Mucosa of descending colon (tissue), 3 donors: ENCODE measurements at regions not wholly inside any gene's neighbourhood (a gene's known extent, or its start where the extent isn't known, plus 50 kb on each side); places are given as distances from the start of the nearest gene placed in this dataset.

Source experiments
- ATAC-seq: fragments of 200-7000 bp; cut with Tn5 transposase; one replicate; pipeline ENCODE4 v1.9.1; 2020; ENCODE audit warnings: mild to moderate bottlenecking, moderate library complexity
- DNase-seq, 3 donors: peaks; one replicate each; pipeline ENCODE4 v3.0.0-alpha.2; 2020
- H3K36me3 ChIP-seq: fragments of 200-600 bp; one replicate; pipeline ENCODE4 v1.8.0; 2021; ENCODE audit warnings: low read depth, mild to moderate bottlenecking
- H3K4me1 ChIP-seq: fragments of 200-600 bp; one replicate; pipeline ENCODE4 v1.8.0; 2021; ENCODE audit warnings: low read depth, mild to moderate bottlenecking
- H3K4me3 ChIP-seq: fragments of 200-600 bp; one replicate; pipeline ENCODE4 v1.8.0; 2021; ENCODE audit warnings: mild to moderate bottlenecking
- H3K9me3 ChIP-seq: fragments of 200-600 bp; one replicate; pipeline ENCODE4 v1.8.0; 2021; ENCODE audit warnings: mild to moderate bottlenecking
- intact Hi-C, 2 donors: fragments of 100-400 bp; cut with DNase I in 1 of 2; cut with micrococcal nuclease in 1 of 2; formaldehyde crosslinking; loops; one replicate each; pipeline versions ENCODE4 v1.11.0 to v1.11.1; 2022; cut with DNase I, micrococcal nuclease
- TF ChIP-seq, protein P1 (sequence below): fragments of 200-600 bp; IDR thresholded peaks from one replicate; pipeline ENCODE4 v1.8.0; 2022; ENCODE audit warnings: antibody characterized with exemption, mild to moderate bottlenecking
- donor health status: DM: no; HTN: no; CAD: no; lungs with moderate emphysema.
- donor health status: DM: no; HTN: no; CAD: no.
- donor health status: DM: no; HTN: yes; CAD: no.

DNA sequence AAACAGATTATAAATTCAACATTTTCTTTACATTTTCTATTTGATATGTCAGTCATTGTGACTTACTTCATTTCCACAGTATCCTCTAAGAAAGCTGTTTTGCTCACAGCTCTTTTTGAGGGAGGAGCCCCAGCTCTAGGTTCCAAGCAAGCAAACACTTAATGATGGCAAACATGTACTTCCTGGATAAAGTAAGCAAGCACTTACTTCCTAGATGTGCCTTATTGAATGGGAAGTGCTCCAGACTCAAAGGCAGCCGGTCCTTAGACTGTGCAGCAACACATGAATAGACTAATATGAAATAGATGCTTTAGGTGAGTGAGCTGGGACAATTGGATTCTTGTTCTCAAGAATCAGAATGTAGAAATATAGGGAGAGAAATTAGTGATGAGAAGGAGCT is 2149.8 kb upstream of the PIK3C3 start:
- ATAC-seq (no peak), DNase-seq (no peak)
- Histone ChIP-seq H3K36me3 (no peaks in the 10 kb centered on the region), H3K9me3 (no peaks in the 10 kb centered on the region), H3K4me3 (no peak overlapping the region), H3K4me1 (no peaks in the 10 kb centered on the region)
- TF ChIP-seq, protein P1, sequence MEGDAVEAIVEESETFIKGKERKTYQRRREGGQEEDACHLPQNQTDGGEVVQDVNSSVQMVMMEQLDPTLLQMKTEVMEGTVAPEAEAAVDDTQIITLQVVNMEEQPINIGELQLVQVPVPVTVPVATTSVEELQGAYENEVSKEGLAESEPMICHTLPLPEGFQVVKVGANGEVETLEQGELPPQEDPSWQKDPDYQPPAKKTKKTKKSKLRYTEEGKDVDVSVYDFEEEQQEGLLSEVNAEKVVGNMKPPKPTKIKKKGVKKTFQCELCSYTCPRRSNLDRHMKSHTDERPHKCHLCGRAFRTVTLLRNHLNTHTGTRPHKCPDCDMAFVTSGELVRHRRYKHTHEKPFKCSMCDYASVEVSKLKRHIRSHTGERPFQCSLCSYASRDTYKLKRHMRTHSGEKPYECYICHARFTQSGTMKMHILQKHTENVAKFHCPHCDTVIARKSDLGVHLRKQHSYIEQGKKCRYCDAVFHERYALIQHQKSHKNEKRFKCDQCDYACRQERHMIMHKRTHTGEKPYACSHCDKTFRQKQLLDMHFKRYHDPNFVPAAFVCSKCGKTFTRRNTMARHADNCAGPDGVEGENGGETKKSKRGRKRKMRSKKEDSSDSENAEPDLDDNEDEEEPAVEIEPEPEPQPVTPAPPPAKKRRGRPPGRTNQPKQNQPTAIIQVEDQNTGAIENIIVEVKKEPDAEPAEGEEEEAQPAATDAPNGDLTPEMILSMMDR: no peak
- intact Hi-C loops: no loop called here

DNA sequence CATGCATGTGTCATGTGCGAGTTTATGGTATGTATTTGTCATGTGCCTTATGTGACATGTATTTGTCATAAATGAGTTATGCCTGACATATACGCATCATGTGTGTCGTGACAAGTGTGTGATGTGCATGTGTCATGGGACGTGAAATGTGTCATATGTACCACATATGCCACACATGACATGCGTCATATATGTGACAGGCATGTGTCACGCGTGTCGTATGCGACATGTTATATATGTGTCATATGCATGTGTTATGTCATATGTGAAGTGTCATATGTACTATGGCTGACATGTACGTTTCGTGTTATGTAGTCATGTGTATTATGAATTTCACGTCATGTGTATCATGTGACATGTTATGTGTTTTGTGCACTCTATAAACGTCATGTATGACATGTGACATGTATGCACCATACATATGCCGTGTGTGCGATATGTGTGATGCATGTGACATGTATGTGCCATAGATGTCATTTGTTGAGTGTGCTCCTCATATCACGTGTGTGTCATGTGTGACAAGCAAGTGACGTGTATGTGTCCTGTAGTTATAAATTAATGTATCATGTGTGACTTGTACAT is 2152.3 kb upstream of the PIK3C3 start:
- Histone ChIP-seq H3K4me3 (no peak overlapping the region), H3K4me1 (no peaks in the 10 kb centered on the region), H3K36me3 (no peaks in the 10 kb centered on the region), H3K9me3 (no peaks in the 10 kb centered on the region)
- ATAC-seq (no peak), DNase-seq (no peak)
- intact Hi-C loops: no loop called here
- TF ChIP-seq, protein P1: no peak

DNA sequence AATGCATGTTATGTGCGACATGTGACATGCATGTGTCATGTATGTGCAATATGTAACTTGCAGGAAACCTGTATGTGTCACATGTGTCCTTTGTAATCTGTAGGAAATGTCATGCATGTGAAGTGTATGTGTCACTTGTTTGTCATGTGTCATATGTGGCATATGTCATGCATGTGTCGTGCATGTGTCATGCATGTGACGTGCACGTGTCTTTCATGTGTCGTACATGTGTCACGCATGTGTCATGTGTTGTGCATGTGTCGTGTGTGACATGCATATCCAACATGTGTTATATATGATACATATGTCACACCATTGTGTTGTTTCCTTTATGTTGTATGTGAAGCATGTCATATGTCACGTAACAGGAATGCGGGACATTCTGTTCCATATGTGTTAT is 2153.2 kb upstream of the PIK3C3 start:
- Histone ChIP-seq H3K4me1 (no peaks in the 10 kb centered on the region), H3K36me3 (no peaks in the 10 kb centered on the region), H3K9me3 (no peaks in the 10 kb centered on the region), H3K4me3 (no peak overlapping the region)
- intact Hi-C loops: no loop called here
- TF ChIP-seq, protein P1: no peak
- ATAC-seq: no peak
- DNase-seq: no peak

DNA sequence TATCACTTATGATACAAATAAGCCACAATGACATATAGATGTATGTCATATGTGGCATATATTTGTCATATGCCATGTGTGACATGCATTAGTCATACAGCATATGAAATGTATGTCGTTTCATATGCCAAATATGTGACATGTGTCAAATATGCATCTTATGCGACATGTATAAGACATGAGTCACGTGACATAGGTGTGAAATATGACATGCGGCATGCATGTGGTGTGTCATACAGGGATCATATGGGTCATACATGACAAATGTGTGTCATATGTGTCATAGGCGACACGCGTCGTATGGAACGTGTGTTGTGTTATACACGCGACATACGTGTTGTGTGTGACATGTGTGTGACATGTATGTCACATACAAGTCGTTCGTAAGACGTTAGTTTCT is 2154.0 kb upstream of the PIK3C3 start:
- intact Hi-C loops: no loop called here
- TF ChIP-seq, protein P1: no peak
- ATAC-seq (no peak), DNase-seq (no peak)
- Histone ChIP-seq H3K9me3 (no peaks in the 10 kb centered on the region), H3K36me3 (no peaks in the 10 kb centered on the region), H3K4me1 (no peaks in the 10 kb centered on the region), H3K4me3 (no peak overlapping the region)

- H3K36me3 ChIP-seq: no peaks in the 10 kb centered on the region
- H3K9me3 ChIP-seq: no peaks in the 10 kb centered on the region
- intact Hi-C loops: no loop called here
- peak in 1 of 3 donors; percentile 27 for DNase-seq
- H3K4me1 ChIP-seq: no peaks in the 10 kb centered on the region
- TF ChIP-seq, protein P1: no peak
- no peak overlapping the region for H3K4me3 ChIP-seq
- ATAC-seq: peak; percentile 58
These were observed 2156.0 kb upstream of the PIK3C3 start for GRCh38 chr18:39799006-39799405.

DNA sequence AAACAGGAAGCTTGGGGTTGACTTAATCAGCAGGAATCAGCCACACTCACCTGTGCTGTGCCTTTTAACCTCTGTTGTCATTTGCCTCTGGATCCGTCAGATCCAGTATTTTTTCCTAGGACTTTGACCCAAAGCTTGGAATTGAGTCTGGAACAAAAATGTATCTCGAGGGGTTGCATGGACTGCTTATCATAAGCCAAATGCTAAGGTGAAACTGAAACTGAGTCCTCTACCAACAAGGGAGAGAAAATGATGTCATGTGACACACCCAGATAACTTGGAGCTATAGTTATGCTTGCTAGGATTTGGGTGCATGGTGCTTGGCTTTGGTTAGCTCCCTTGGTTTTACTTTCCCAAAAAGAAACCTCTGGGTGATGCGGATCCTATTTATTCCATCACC is 2158.6 kb upstream of the PIK3C3 start:
- DNase-seq: no peak
- intact Hi-C loops: no loop called here
- peak; percentile 67 for ATAC-seq
- TF ChIP-seq, protein P1: no peak
- Histone ChIP-seq H3K4me1 (no peaks in the 10 kb centered on the region), H3K4me3 (no peak overlapping the region), H3K36me3 (no peaks in the 10 kb centered on the region), H3K9me3 (no peaks in the 10 kb centered on the region)
